ENCODE measurements at regions not wholly inside any gene's neighbourhood (a gene's known extent, or its start where the extent isn't known, plus 50 kb on each side); places are given as distances from the start of the nearest gene placed in this dataset.

GRCh38 chr7:91398341-91398740 lies 134.1 kb downstream of the FZD1 start:
- H3K9me3 ChIP-seq (ENCODE audit: low read length), result no peaks in the 10 kb centered on the region
- no peak overlapping the region for H3K4me2 ChIP-seq (ENCODE audit: low read depth, low read length)
- no peak for DNase-seq (ENCODE audit: low spot score)
- H2AFZ ChIP-seq (ENCODE audit: low read length), result no peak overlapping the region
- no peak overlapping the region for H3K27ac ChIP-seq (ENCODE audit: extremely low read length, insufficient read depth, low read length)
- 0% methylated on average over 2 of the region's 2 CpGs for WGBS (ENCODE audit: low lambda C conversion rate)
- no peaks in the 10 kb centered on the region for H3K27me3 ChIP-seq (ENCODE audit: control insufficient read depth in 1 of 2, insufficient read depth in 2 of 2, low read length in 2 of 2)
- no peak overlapping the region for H3K4me3 ChIP-seq (replicated peaks in 1 of 3; ENCODE audit: insufficient read depth in 1 of 3, low read depth in 2 of 3, low read length in 3 of 3)
- H3K79me2 ChIP-seq (ENCODE audit: insufficient read depth, low read length), result no peaks in the 10 kb centered on the region
- ChIA-PET CTCF (ENCODE audit: low intra/inter-chr PET ratio, low total read pairs) (no interaction called here), POLR2A (no interaction called here)
- H3K9ac ChIP-seq (ENCODE audit: insufficient read depth, low read depth, low read length), result no peak overlapping the region
- FAIRE-seq, result no peak
- in situ Hi-C loops (cut with HindIII; ENCODE audit: extremely low pct_ligation_motif_present, low pct_unique_long_range_greater_than_20kb) (no loop called here), intact Hi-C loops (cut with micrococcal nuclease; ENCODE audit: unreplicated experiment) (no loop called here)
- H3K36me3 ChIP-seq (replicated peaks in 1 of 2; ENCODE audit: control insufficient read depth in 1 of 2, insufficient read depth in 2 of 2, low read length in 2 of 2), result no peaks in the 10 kb centered on the region
- no TSS peak for BruUV-seq (replicated peaks)
- H4K20me1 ChIP-seq (ENCODE audit: insufficient read depth, low read length), result no peaks in the 10 kb centered on the region
- H3K4me1 ChIP-seq (ENCODE audit: insufficient read depth, low read length), result no peaks in the 10 kb centered on the region
- ATAC-seq, result no peak
- TF ChIP-seq CBX1 (IDR thresholded peaks at IDR 0.05; ENCODE audit: low read depth) (no peak), ZBTB25 (CRISPR knock-in tag; IDR thresholded peaks at IDR 0.05) (no peak), HIC2 (CRISPR knock-in tag; IDR thresholded peaks at IDR 0.05; ENCODE audit: low read depth) (no peak), ZNF768 (CRISPR knock-in tag; IDR thresholded peaks at IDR 0.05) (no peak), ARHGAP35 (CRISPR knock-in tag; IDR thresholded peaks at IDR 0.05; ENCODE audit: borderline replicate concordance) (no peak), ELF4 (CRISPR knock-in tag; IDR thresholded peaks at IDR 0.05; ENCODE audit: borderline replicate concordance) (no peak), ZNF326 (CRISPR knock-in tag; IDR thresholded peaks at IDR 0.05; ENCODE audit: borderline replicate concordance) (no peak), GLI4 (CRISPR knock-in tag; IDR thresholded peaks at IDR 0.05; ENCODE audit: borderline replicate concordance) (no peak), CBX5 (CRISPR knock-in tag; IDR thresholded peaks at IDR 0.05; ENCODE audit: borderline replicate concordance) (no peak), CEBPZ (IDR thresholded peaks at IDR 0.05; ENCODE audit: low read length) (no peak), ZNF282 (IDR thresholded peaks at IDR 0.05; ENCODE audit: partially characterized antibody) (no peak)
- TF ChIP-seq, protein P1, sequence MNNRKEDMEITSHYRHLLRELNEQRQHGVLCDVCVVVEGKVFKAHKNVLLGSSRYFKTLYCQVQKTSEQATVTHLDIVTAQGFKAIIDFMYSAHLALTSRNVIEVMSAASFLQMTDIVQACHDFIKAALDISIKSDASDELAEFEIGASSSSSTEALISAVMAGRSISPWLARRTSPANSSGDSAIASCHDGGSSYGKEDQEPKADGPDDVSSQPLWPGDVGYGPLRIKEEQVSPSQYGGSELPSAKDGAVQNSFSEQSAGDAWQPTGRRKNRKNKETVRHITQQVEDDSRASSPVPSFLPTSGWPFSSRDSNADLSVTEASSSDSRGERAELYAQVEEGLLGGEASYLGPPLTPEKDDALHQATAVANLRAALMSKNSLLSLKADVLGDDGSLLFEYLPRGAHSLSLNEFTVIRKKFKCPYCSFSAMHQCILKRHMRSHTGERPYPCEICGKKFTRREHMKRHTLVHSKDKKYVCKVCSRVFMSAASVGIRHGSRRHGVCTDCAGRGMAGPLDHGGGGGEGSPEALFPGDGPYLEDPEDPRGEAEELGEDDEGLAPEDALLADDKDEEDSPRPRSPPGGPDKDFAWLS (CRISPR knock-in tag; IDR thresholded peaks at IDR 0.05; ENCODE audit: borderline replicate concordance), result no peak
- TF ChIP-seq, protein P2, sequence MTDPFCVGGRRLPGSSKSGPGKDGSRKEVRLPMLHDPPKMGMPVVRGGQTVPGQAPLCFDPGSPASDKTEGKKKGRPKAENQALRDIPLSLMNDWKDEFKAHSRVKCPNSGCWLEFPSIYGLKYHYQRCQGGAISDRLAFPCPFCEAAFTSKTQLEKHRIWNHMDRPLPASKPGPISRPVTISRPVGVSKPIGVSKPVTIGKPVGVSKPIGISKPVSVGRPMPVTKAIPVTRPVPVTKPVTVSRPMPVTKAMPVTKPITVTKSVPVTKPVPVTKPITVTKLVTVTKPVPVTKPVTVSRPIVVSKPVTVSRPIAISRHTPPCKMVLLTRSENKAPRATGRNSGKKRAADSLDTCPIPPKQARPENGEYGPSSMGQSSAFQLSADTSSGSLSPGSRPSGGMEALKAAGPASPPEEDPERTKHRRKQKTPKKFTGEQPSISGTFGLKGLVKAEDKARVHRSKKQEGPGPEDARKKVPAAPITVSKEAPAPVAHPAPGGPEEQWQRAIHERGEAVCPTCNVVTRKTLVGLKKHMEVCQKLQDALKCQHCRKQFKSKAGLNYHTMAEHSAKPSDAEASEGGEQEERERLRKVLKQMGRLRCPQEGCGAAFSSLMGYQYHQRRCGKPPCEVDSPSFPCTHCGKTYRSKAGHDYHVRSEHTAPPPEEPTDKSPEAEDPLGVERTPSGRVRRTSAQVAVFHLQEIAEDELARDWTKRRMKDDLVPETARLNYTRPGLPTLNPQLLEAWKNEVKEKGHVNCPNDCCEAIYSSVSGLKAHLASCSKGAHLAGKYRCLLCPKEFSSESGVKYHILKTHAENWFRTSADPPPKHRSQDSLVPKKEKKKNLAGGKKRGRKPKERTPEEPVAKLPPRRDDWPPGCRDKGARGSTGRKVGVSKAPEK (CRISPR knock-in tag; IDR thresholded peaks at IDR 0.05; ENCODE audit: borderline replicate concordance), result no peak

Measured in HepG2 (cell line).